B cell (primary cell): ENCODE measurements at regions not wholly inside any gene's neighbourhood (a gene's known extent, or its start where the extent isn't known, plus 50 kb on each side); places are given as distances from the start of the nearest gene placed in this dataset.

Source experiments
- ATAC-seq: fragments of 200-7000 bp; cut with Tn5 transposase; one replicate; pipeline ENCODE4 v1.10.0; 2021; ENCODE audit warnings: low read depth, mild to moderate bottlenecking, moderate number of reproducible peaks, moderate library complexity
- CTCF ChIA-PET: fragments of 350-600 bp; sonication (Branson Sonifier 250); formaldehyde crosslinking; loops from one replicate; lab custom pipeline; 2021; ENCODE audit warnings: antibody characterized with exemption, inconsistent platforms; lab: Charles Lee
- POLR2A ChIA-PET: fragments of 350-600 bp; sonication (Branson Sonifier 250); formaldehyde crosslinking; loops from one replicate; lab custom pipeline; 2021; ENCODE audit warnings: antibody characterized with exemption; lab: Charles Lee
- DNase-seq: peaks from one replicate; pipeline ENCODE4 v3.0.0; 2013
- H2AFZ ChIP-seq: 2 replicates; pipeline ENCODE4 v1.6.1; 2012; ENCODE audit warnings: mild to moderate bottlenecking, low read depth, low read length; ENCODE audit not compliant: insufficient read depth, poor library complexity, severe bottlenecking
- H3K27ac ChIP-seq, 2 donors: 1 replicate in 1 of 2; 2 replicates in 1 of 2; pipeline ENCODE4 v1.5.1; 2012 to 2013; ENCODE audit warnings: low read length in 2 of 2, mild to moderate bottlenecking in 2 of 2, moderate library complexity in 1 of 2
- H3K27me3 ChIP-seq, 4 experiments: fragments of 200-600 bp in 1 of 4; sonication (generic) in 1 of 4; replicated peaks in 1 of 4; 1 replicate in 2 of 4; 2 replicates in 2 of 4; pipeline versions ENCODE4 v1.6.1 to v1.7.0; 2013 to 2016; ENCODE audit warnings: low read length in 3 of 4, mild to moderate bottlenecking in 2 of 4, mixed read lengths in 1 of 4, moderate library complexity in 1 of 4; ENCODE audit not compliant: insufficient read depth in 4 of 4, control insufficient read depth in 3 of 4; ENCODE audit errors: control extremely low read depth in 1 of 4
- H3K36me3 ChIP-seq, 2 experiments: replicated peaks in 1 of 2; 1 replicate in 1 of 2; 2 replicates in 1 of 2; pipeline versions ENCODE4 v1.6.1 to v1.7.1; 2013; ENCODE audit warnings: low read length in 1 of 2; ENCODE audit not compliant: insufficient read depth in 2 of 2, control insufficient read depth in 1 of 2; ENCODE audit errors: control extremely low read depth in 1 of 2, extremely low read depth in 1 of 2
- H3K4me1 ChIP-seq, 2 donors: fragments of 200-600 bp in 1 of 2; sonication (generic) in 1 of 2; 1 replicate in 1 of 2; 2 replicates in 1 of 2; pipeline versions ENCODE4 v1.5.1 to v1.6.1; 2013 to 2017; ENCODE audit warnings: low read length in 2 of 2; ENCODE audit not compliant: control insufficient read depth in 2 of 2, insufficient read depth in 2 of 2
- H3K4me2 ChIP-seq: replicated peaks from 2 replicates; pipeline ENCODE3; 2012; ENCODE audit warnings: mild to moderate bottlenecking, low read depth, low read length; ENCODE audit not compliant: poor library complexity, severe bottlenecking
- H3K4me3 ChIP-seq, 5 experiments: fragments of 200-600 bp in 1 of 5; sonication (generic) in 1 of 5; 1 replicate in 3 of 5; 2 replicates in 2 of 5; pipeline versions ENCODE4 v1.5.1 to v1.7.0; 2011 to 2016; ENCODE audit warnings: low read length in 4 of 5, mild to moderate bottlenecking in 4 of 5, low read depth in 2 of 5, control low read depth in 1 of 5, moderate library complexity in 1 of 5; ENCODE audit not compliant: insufficient read depth in 1 of 5; ENCODE audit errors: control extremely low read depth in 1 of 5, extremely low read depth in 1 of 5
- H3K79me2 ChIP-seq: fragments of 200-600 bp; sonication (generic); one replicate; pipeline ENCODE4 v1.6.0; 2016; ENCODE audit warnings: low read length; ENCODE audit not compliant: control insufficient read depth, insufficient read depth
- H3K9ac ChIP-seq: fragments of 200-600 bp; sonication (generic); 2 replicates; pipeline ENCODE4 v1.6.1; 2017; ENCODE audit warnings: mild to moderate bottlenecking, low read length, moderate library complexity
- H3K9me3 ChIP-seq, 3 donors: one replicate each; pipeline versions ENCODE4 v1.6.1 to v1.7.1; 2013; ENCODE audit warnings: low read length in 2 of 3; ENCODE audit not compliant: control insufficient read depth in 2 of 3, insufficient read depth in 1 of 3; ENCODE audit errors: control extremely low read depth in 1 of 3
- H4K20me1 ChIP-seq: 2 replicates; pipeline ENCODE4 v1.6.0; 2012; ENCODE audit warnings: mild to moderate bottlenecking, low read length; ENCODE audit not compliant: insufficient read depth, control insufficient read depth, poor library complexity, severe bottlenecking
- H3K27ac Mint-ChIP-seq: one replicate; pipeline ENCODE4 v1.8.0; 2021; ENCODE audit warnings: mixed read lengths
- H3K27me3 Mint-ChIP-seq: one replicate; pipeline ENCODE4 v1.8.0; 2021; ENCODE audit warnings: mixed read lengths
- H3K4me1 Mint-ChIP-seq: one replicate; pipeline ENCODE4 v1.8.0; 2021; ENCODE audit warnings: mixed read lengths
- H3K4me3 Mint-ChIP-seq: one replicate; pipeline ENCODE4 v1.8.0; 2021; ENCODE audit warnings: mixed read lengths
- H3K9me3 Mint-ChIP-seq: one replicate; pipeline ENCODE4 v1.8.0; 2022; ENCODE audit warnings: mixed read lengths; ENCODE audit not compliant: insufficient read depth
- CTCF ChIP-seq: fragments of 200-600 bp; IDR thresholded peaks from one replicate; pipeline ENCODE4 v1.8.0; 2022; ENCODE audit warnings: antibody characterized with exemption, mild to moderate bottlenecking
- EZH2 ChIP-seq: IDR thresholded peaks from 2 replicates; pipeline ENCODE4 v1.6.1; 2012; ENCODE audit warnings: borderline replicate concordance, low read depth, mild to moderate bottlenecking, moderate library complexity, low read length; ENCODE audit not compliant: insufficient read depth, poor library complexity, severe bottlenecking
- WGBS: methylation state at CpG from one replicate; pipeline ENCODE4 v1.1.5; 2013; ENCODE audit warnings: missing lambda C conversion rate; ENCODE audit not compliant: insufficient coverage; 5-methylcytosine and 5-hydroxymethylcytosine counted together
- intact Hi-C: fragments of 100-400 bp; cut with micrococcal nuclease; formaldehyde crosslinking; loops from one replicate; pipeline ENCODE4 v1.10.0; 2022

DNA sequence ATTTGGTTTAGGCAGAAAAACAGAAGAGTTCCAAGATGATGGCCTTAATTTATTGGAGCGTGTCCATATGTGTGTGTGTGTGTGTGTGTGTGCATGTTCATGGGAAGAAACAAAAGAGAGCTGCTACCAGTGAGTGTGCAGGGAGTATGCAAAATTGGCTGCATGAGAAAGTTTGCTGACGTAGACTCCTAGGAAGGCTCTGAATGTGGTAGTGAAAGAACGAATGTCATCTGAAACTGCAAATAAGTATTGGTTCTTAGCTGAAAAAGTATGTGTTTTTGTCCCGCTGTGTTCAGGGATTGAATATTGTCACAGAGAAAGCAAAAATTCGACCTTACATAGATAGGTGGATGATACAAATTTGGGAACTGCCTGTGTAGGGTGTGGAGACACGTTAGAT lies 542.6 kb upstream of the COX7C start:
- ATAC-seq (no peak), DNase-seq (no peak)
- intact Hi-C loops, result no loop called here
- 84% methylated on average over 5 of the region's 6 CpGs for WGBS
- H3K27ac ChIP-seq, result no peak overlapping the region
- Mint-ChIP-seq H3K4me1 (no peaks in the 10 kb centered on the region), H3K27me3 (no peaks in the 10 kb centered on the region), H3K9me3 (no peaks in the 10 kb centered on the region), H3K27ac (no peak overlapping the region), H3K4me3 (no peak overlapping the region)
- TF ChIP-seq EZH2 (no peak), CTCF (no peak)
- H2AFZ ChIP-seq, result no peak overlapping the region
- H3K4me2 ChIP-seq, result no peak overlapping the region
- H3K79me2 ChIP-seq, result no peaks in the 10 kb centered on the region
- H3K9me3 ChIP-seq, result no peaks in the 10 kb centered on the region
- ChIA-PET CTCF (no interaction called here), POLR2A (no interaction called here)
- H3K4me3 ChIP-seq, result no peak overlapping the region
- H4K20me1 ChIP-seq, result no peaks in the 10 kb centered on the region
- no peak overlapping the region for H3K9ac ChIP-seq
- no peaks in the 10 kb centered on the region for H3K36me3 ChIP-seq
- no peaks in the 10 kb centered on the region for H3K27me3 ChIP-seq
- no peaks in the 10 kb centered on the region for H3K4me1 ChIP-seq

DNA sequence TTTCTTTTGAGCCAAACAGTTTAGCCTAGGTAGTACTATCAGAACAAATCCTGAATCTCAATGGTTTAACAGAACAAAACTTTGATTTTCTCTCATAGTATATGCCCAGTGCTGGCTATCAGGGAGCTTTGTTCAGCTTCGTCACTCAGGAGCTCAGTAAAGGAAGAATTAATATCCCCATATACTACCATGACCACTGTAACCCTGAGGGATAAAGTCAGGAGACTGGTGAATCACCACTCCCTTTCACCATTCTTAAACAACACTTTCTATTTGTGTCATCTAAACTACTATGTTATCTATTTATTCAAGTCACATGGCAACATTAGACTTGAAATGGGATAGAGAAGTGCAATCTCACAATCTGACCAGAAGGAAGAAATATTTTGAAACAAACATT lies 522.6 kb upstream of the COX7C start:
- Histone ChIP-seq H2AFZ (no peak overlapping the region), H3K27me3 (no peaks in the 10 kb centered on the region), H3K9me3 (no peaks in the 10 kb centered on the region), H3K4me1 (no peaks in the 10 kb centered on the region), H3K27ac (no peak overlapping the region), H3K36me3 (no peaks in the 10 kb centered on the region), H3K9ac (no peak overlapping the region), H3K4me3 (no peak overlapping the region), H3K79me2 (no peaks in the 10 kb centered on the region), H4K20me1 (no peaks in the 10 kb centered on the region), H3K4me2 (no peak overlapping the region)
- TF ChIP-seq EZH2, result no peak
- no peak for TF ChIP-seq CTCF
- DNase-seq (no peak), ATAC-seq (no peak)
- Mint-ChIP-seq H3K27ac (no peak overlapping the region), H3K4me1 (no peaks in the 10 kb centered on the region), H3K27me3 (no peaks in the 10 kb centered on the region), H3K9me3 (no peaks in the 10 kb centered on the region), H3K4me3 (no peak overlapping the region)
- WGBS, result 100% methylated on average over 1 of the region's 1 CpG
- ChIA-PET CTCF (no interaction called here), POLR2A (no interaction called here)
- intact Hi-C loops, result no loop called here
